GM12878 (cell line): ENCODE measurements at regions not wholly inside any gene's neighbourhood (a gene's known extent, or its start where the extent isn't known, plus 50 kb on each side); places are given as distances from the start of the nearest gene placed in this dataset.

Experiments used
- CBFB ChIP-seq: IDR thresholded peaks from 2 replicates; pipeline ENCODE4 v1.6.1; 2016; ENCODE audit warnings: antibody characterized with exemption, low read depth
- CEBPB ChIP-seq, 2 experiments: fragments of 150-350 bp in 1 of 2; IDR thresholded peaks; 2 replicates each; pipeline ENCODE4 v1.6.1; 2012 to 2014; ENCODE audit warnings: low read depth in 2 of 2, low read length in 2 of 2, borderline replicate concordance in 1 of 2, inconsistent platforms in 1 of 2
- ELK1 ChIP-seq: IDR thresholded peaks from 2 replicates; pipeline ENCODE4 v1.6.1; 2012; ENCODE audit warnings: low read depth, low read length, improper control_type of control experiment
- PAX8 ChIP-seq: fragments of 450-650 bp; IDR thresholded peaks from 2 replicates; pipeline ENCODE4 v1.6.1; 2017; ENCODE audit warnings: mild to moderate bottlenecking, moderate library complexity
- SMC3 ChIP-seq: IDR thresholded peaks from 2 replicates; pipeline ENCODE4 v1.6.1; 2011; ENCODE audit warnings: low read length, improper control_type of control experiment, borderline replicate concordance
- TF ChIP-seq, protein P1 (sequence below): fragments of 450-650 bp; IDR thresholded peaks from 2 replicates; pipeline ENCODE4 v1.6.1; 2016; ENCODE audit warnings: mild to moderate bottlenecking, moderate library complexity, borderline replicate concordance
- TF ChIP-seq, protein P2 (sequence below): IDR thresholded peaks from 2 replicates; pipeline ENCODE4 v1.6.1; 2012; ENCODE audit warnings: low read depth, low read length, improper control_type of control experiment

- TF ChIP-seq, protein P1, sequence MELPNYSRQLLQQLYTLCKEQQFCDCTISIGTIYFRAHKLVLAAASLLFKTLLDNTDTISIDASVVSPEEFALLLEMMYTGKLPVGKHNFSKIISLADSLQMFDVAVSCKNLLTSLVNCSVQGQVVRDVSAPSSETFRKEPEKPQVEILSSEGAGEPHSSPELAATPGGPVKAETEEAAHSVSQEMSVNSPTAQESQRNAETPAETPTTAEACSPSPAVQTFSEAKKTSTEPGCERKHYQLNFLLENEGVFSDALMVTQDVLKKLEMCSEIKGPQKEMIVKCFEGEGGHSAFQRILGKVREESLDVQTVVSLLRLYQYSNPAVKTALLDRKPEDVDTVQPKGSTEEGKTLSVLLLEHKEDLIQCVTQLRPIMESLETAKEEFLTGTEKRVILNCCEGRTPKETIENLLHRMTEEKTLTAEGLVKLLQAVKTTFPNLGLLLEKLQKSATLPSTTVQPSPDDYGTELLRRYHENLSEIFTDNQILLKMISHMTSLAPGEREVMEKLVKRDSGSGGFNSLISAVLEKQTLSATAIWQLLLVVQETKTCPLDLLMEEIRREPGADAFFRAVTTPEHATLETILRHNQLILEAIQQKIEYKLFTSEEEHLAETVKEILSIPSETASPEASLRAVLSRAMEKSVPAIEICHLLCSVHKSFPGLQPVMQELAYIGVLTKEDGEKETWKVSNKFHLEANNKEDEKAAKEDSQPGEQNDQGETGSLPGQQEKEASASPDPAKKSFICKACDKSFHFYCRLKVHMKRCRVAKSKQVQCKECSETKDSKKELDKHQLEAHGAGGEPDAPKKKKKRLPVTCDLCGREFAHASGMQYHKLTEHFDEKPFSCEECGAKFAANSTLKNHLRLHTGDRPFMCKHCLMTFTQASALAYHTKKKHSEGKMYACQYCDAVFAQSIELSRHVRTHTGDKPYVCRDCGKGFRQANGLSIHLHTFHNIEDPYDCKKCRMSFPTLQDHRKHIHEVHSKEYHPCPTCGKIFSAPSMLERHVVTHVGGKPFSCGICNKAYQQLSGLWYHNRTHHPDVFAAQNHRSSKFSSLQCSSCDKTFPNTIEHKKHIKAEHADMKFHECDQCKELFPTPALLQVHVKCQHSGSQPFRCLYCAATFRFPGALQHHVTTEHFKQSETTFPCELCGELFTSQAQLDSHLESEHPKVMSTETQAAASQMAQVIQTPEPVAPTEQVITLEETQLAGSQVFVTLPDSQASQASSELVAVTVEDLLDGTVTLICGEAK, result no peak
- TF ChIP-seq SMC3 (no peak), CBFB (no peak), ELK1 (no peak), PAX8 (no peak), CEBPB (IDR thresholded peaks at IDR 0.05; ENCODE audit: borderline replicate concordance in 1 of 2, low read depth in 2 of 2, low read length in 2 of 2) (no peak)
- TF ChIP-seq, protein P2, sequence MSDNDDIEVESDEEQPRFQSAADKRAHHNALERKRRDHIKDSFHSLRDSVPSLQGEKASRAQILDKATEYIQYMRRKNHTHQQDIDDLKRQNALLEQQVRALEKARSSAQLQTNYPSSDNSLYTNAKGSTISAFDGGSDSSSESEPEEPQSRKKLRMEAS, result no peak
- TF ChIP-seq, all 136 proteins: peak for 0
Measured at GRCh38 chr3:178382449-178383061, 153.7 kb upstream of the KCNMB2 start (continued).
